Fibroblast of the aortic adventitia (primary cell): ENCODE measurements at regions not wholly inside any gene's neighbourhood (a gene's known extent, or its start where the extent isn't known, plus 50 kb on each side); places are given as distances from the start of the nearest gene placed in this dataset.
A peak's percentile ranks its signal among the peaks of the same experiment; 100 is the strongest.

ENCODE experiments used
- DNase-seq: peaks from one replicate; pipeline ENCODE4 v3.0.0-alpha.2; 2010; ENCODE audit warnings: low read depth
- H3K4me3 ChIP-seq: 2 replicates; pipeline ENCODE4 v1.5.1; 2011; ENCODE audit warnings: low read depth, mild to moderate bottlenecking, control low read depth, low read length, moderate library complexity
- TF ChIP-seq, protein P1 (sequence below): IDR thresholded peaks from 2 replicates; pipeline ENCODE4 v1.5.1; 2011; ENCODE audit warnings: mild to moderate bottlenecking, low read length, control low read depth, inconsistent platforms; ENCODE audit not compliant: insufficient read depth

DNA sequence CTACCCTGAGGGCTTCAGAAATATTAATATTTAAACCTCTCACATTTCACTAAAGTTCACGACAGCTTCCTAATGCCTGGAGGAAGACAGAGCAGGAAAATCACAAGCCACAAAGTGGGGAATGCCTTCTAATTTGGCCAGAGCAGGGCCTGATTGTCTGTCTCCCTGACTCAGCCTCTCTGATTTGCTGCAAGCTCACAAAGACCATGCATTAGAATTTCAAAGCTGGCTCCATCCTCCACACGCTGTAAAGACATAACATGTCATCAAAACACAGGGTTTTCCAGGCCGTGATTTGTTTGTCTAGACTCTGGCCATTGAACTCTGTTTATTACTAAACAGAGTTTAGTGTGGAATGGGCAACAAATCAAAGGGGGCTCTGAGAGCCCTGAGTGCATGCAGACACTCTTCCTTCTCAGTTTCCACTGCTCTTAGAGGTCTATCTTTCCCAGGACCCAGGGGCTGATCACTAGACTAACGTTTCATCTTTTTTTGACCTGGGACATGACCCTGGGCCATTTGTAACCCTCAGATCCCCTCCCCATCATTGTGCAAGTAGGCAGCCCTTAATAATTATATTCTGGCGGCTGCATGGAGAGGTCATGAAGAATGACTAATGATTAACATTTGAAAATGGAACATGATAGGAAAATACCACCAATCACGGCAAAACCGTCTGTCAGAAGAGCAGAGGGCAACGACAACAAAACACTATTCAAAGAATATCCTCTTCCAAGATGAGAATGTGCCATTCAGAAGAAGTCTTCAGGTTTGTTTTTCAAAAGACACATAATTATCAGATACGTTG lies 140.2 kb downstream of the ENC1 start:
- TF ChIP-seq, protein P1, sequence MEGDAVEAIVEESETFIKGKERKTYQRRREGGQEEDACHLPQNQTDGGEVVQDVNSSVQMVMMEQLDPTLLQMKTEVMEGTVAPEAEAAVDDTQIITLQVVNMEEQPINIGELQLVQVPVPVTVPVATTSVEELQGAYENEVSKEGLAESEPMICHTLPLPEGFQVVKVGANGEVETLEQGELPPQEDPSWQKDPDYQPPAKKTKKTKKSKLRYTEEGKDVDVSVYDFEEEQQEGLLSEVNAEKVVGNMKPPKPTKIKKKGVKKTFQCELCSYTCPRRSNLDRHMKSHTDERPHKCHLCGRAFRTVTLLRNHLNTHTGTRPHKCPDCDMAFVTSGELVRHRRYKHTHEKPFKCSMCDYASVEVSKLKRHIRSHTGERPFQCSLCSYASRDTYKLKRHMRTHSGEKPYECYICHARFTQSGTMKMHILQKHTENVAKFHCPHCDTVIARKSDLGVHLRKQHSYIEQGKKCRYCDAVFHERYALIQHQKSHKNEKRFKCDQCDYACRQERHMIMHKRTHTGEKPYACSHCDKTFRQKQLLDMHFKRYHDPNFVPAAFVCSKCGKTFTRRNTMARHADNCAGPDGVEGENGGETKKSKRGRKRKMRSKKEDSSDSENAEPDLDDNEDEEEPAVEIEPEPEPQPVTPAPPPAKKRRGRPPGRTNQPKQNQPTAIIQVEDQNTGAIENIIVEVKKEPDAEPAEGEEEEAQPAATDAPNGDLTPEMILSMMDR, result no peak
- H3K4me3 ChIP-seq, result no peak overlapping the region
- DNase-seq, result no peak

- no peak overlapping the region for H3K4me3 ChIP-seq
- TF ChIP-seq, protein P1, result no peak
- no peak for DNase-seq
Measured at GRCh38 chr5:74499256-74500050, 141.1 kb downstream of the ENC1 start.

DNA sequence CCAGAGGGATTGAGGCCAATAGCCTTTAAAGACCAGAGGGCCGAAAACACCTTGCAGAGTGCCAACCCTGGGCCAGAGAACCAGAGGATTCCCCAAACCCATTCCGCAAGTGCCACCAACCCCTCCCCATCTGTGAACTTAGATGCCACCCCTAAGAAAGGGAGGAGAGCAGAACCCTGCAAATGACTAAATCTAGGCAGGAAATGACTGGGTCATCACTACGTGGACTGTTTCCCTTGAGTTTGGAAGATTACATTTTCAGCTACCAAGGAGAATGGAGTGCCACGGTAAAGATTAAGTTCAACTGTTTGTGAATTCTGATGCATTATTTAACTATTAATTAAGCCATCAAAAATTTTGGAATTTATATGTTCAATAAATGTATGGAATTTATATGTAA lies 142.8 kb downstream of the ENC1 start:
- no peak overlapping the region for H3K4me3 ChIP-seq
- no peak for DNase-seq
- TF ChIP-seq, protein P1, result no peak

DNA sequence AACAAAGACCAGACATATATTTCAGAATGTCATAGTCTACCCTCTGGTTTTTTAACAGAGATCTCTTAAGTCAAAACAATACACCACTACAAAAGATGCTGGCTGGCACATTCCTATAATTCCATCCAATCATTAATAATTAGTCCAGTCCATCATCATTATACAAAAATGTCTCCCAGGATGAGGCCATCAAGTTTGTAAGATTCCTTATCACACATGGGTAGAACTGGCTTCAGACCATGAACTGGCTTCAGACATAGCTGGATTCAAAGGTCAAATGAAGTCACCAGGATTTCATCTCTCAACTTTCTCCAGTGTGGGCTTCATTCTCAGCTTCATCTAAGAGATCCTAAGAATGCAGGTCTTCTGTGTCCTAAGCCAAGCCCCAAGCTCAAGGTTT lies 147.1 kb downstream of the ENC1 start:
- peak; percentile 46 for DNase-seq
- H3K4me3 ChIP-seq, result no peak overlapping the region
- TF ChIP-seq, protein P1, result no peak

GRCh38 chr5:74492230-74492629 lies 148.3 kb downstream of the ENC1 start:
- DNase-seq, result peak; percentile 28
- H3K4me3 ChIP-seq, result no peak overlapping the region
- TF ChIP-seq, protein P1, result no peak

DNA sequence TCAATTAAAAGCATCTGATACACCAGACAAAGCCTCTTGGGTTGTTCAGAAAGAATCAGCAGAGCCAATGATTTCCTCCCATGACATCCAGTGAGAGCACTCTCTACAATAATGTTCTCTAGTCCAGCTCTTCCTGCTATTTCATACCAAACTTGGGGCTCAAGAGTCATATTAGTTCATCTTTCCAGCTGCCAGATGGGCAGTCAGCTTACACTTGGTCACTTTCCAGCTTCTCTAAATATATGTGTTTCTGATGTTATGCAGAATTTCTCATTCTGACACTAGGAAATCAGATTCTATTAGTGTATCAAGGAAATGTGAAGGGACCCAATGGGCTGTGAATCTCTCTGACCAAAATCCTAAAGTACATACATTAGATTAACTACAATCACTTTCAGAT lies 148.9 kb downstream of the ENC1 start:
- TF ChIP-seq, protein P1, result no peak
- no peak overlapping the region for H3K4me3 ChIP-seq
- peak; percentile 10 for DNase-seq
